ENCODE measurements at regions not wholly inside any gene's neighbourhood (a gene's known extent, or its start where the extent isn't known, plus 50 kb on each side); places are given as distances from the start of the nearest gene placed in this dataset.

GRCh38 chr3:162019817-162020216 is 523.2 kb downstream of the OTOL1 start:
- TF ChIP-seq, protein P1, sequence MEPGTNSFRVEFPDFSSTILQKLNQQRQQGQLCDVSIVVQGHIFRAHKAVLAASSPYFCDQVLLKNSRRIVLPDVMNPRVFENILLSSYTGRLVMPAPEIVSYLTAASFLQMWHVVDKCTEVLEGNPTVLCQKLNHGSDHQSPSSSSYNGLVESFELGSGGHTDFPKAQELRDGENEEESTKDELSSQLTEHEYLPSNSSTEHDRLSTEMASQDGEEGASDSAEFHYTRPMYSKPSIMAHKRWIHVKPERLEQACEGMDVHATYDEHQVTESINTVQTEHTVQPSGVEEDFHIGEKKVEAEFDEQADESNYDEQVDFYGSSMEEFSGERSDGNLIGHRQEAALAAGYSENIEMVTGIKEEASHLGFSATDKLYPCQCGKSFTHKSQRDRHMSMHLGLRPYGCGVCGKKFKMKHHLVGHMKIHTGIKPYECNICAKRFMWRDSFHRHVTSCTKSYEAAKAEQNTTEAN (CRISPR knock-in tag; IDR thresholded peaks at IDR 0.05) = no peak
- TF ChIP-seq HMGA2 (CRISPR knock-in tag; IDR thresholded peaks at IDR 0.05) = no peak
- TF ChIP-seq, protein P2, sequence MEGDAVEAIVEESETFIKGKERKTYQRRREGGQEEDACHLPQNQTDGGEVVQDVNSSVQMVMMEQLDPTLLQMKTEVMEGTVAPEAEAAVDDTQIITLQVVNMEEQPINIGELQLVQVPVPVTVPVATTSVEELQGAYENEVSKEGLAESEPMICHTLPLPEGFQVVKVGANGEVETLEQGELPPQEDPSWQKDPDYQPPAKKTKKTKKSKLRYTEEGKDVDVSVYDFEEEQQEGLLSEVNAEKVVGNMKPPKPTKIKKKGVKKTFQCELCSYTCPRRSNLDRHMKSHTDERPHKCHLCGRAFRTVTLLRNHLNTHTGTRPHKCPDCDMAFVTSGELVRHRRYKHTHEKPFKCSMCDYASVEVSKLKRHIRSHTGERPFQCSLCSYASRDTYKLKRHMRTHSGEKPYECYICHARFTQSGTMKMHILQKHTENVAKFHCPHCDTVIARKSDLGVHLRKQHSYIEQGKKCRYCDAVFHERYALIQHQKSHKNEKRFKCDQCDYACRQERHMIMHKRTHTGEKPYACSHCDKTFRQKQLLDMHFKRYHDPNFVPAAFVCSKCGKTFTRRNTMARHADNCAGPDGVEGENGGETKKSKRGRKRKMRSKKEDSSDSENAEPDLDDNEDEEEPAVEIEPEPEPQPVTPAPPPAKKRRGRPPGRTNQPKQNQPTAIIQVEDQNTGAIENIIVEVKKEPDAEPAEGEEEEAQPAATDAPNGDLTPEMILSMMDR (IDR thresholded peaks at IDR 0.05) = no peak

DNA sequence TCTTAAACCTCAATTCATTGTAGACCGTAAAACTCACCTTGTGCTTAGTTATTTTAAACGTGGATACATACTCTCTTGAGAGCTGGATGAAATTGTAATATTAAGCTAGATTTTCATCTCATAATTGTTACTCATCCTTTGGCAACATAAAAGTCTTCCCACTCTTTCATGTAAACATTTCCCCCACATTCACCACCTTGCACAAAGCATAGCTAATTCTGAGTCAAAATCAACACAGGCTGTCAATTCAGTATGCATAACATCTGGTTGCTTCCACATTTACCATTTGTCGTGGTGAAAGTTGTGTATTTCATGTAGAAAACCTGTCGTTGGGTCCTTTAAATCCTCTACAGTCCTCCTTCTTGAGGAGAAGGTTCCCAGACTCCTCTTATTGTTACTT is 524.6 kb downstream of the OTOL1 start:
- ATAC-seq = no peak
- no peak overlapping the region for H3K4me3 Mint-ChIP-seq
- CTCF ChIA-PET = no interaction called here
- peaks cover 10% of the 10 kb centered on the region for H3K4me1 Mint-ChIP-seq
- 0 out of 2 replicates have a peak, but pooled peaks cover 2% of the 10 kb centered on the region for H3K36me3 Mint-ChIP-seq
- TF ChIP-seq EMX1 (CRISPR knock-in tag; IDR thresholded peaks at IDR 0.05) (no peak), NFE2L1 (CRISPR knock-in tag; IDR thresholded peaks at IDR 0.05) (no peak), ZNF121 (CRISPR knock-in tag; IDR thresholded peaks at IDR 0.05) (no peak), NR2C2 (CRISPR knock-in tag; IDR thresholded peaks at IDR 0.05) (no peak), GTF2I (CRISPR knock-in tag; conservative IDR thresholded peaks at IDR 0.05) (no peak), PREB (CRISPR knock-in tag; IDR thresholded peaks at IDR 0.05; ENCODE audit: borderline replicate concordance) (no peak), ZNF232 (CRISPR knock-in tag; IDR thresholded peaks at IDR 0.05) (no peak), CBFB (CRISPR knock-in tag; IDR thresholded peaks at IDR 0.05; ENCODE audit: low read depth) (no peak), ZNF425 (CRISPR knock-in tag; conservative IDR thresholded peaks at IDR 0.05) (no peak), PRRX2 (CRISPR knock-in tag; IDR thresholded peaks at IDR 0.05) (no peak), NR1H2 (CRISPR knock-in tag; IDR thresholded peaks at IDR 0.05) (no peak), ZNF281 (CRISPR knock-in tag; IDR thresholded peaks at IDR 0.05) (no peak), ELF4 (CRISPR knock-in tag; IDR thresholded peaks at IDR 0.05; ENCODE audit: low read depth) (no peak), ESRRA (CRISPR knock-in tag; IDR thresholded peaks at IDR 0.05; ENCODE audit: borderline replicate concordance) (no peak)
- TF ChIP-seq, protein P3, sequence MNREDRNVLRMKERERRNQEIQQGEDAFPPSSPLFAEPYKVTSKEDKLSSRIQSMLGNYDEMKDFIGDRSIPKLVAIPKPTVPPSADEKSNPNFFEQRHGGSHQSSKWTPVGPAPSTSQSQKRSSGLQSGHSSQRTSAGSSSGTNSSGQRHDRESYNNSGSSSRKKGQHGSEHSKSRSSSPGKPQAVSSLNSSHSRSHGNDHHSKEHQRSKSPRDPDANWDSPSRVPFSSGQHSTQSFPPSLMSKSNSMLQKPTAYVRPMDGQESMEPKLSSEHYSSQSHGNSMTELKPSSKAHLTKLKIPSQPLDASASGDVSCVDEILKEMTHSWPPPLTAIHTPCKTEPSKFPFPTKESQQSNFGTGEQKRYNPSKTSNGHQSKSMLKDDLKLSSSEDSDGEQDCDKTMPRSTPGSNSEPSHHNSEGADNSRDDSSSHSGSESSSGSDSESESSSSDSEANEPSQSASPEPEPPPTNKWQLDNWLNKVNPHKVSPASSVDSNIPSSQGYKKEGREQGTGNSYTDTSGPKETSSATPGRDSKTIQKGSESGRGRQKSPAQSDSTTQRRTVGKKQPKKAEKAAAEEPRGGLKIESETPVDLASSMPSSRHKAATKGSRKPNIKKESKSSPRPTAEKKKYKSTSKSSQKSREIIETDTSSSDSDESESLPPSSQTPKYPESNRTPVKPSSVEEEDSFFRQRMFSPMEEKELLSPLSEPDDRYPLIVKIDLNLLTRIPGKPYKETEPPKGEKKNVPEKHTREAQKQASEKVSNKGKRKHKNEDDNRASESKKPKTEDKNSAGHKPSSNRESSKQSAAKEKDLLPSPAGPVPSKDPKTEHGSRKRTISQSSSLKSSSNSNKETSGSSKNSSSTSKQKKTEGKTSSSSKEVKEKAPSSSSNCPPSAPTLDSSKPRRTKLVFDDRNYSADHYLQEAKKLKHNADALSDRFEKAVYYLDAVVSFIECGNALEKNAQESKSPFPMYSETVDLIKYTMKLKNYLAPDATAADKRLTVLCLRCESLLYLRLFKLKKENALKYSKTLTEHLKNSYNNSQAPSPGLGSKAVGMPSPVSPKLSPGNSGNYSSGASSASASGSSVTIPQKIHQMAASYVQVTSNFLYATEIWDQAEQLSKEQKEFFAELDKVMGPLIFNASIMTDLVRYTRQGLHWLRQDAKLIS (CRISPR knock-in tag; IDR thresholded peaks at IDR 0.05; ENCODE audit: borderline replicate concordance) = no peak
- TF ChIP-seq, protein P4, sequence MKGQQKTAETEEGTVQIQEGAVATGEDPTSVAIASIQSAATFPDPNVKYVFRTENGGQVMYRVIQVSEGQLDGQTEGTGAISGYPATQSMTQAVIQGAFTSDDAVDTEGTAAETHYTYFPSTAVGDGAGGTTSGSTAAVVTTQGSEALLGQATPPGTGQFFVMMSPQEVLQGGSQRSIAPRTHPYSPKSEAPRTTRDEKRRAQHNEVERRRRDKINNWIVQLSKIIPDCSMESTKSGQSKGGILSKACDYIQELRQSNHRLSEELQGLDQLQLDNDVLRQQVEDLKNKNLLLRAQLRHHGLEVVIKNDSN (CRISPR knock-in tag; IDR thresholded peaks at IDR 0.05) = no peak
- H3K27ac Mint-ChIP-seq = no peak overlapping the region; the same call in 1 of the 2 replicates
- no peak for DNase-seq (ENCODE audit: low spot score)
- H3K9me3 Mint-ChIP-seq = peaks cover 15% of the 10 kb centered on the region
- H3K27me3 Mint-ChIP-seq (ENCODE audit: low read depth) = no peaks in the 10 kb centered on the region
- POLR2A ChIA-PET = no interaction called here

More at GRCh38 chr3:162019817-162020216, 523.2 kb downstream of the OTOL1 start:
- H3K36me3 Mint-ChIP-seq = 0 out of 2 replicates have a peak, but pooled peaks cover 2% of the 10 kb centered on the region
- H3K27ac Mint-ChIP-seq = no peak overlapping the region
- no peaks in the 10 kb centered on the region for H3K27me3 Mint-ChIP-seq (ENCODE audit: low read depth)
- POLR2A ChIA-PET = no interaction called here
- no peak for DNase-seq (ENCODE audit: low spot score)
- peaks cover 15% of the 10 kb centered on the region for H3K9me3 Mint-ChIP-seq
- peaks cover 17% of the 10 kb centered on the region for H3K4me1 Mint-ChIP-seq
- no peak overlapping the region for H3K4me3 Mint-ChIP-seq
- CTCF ChIA-PET = no interaction called here
- no peak for ATAC-seq

All from WTC11 (cell line).